SK-N-SH (cell line): ENCODE measurements at regions not wholly inside any gene's neighbourhood (a gene's known extent, or its start where the extent isn't known, plus 50 kb on each side); places are given as distances from the start of the nearest gene placed in this dataset.
"Not testable (repeated sequence)": the region's sequence is repeated elsewhere in the genome, so short reads cannot be mapped to it uniquely, and the experiment has no call there.

Source experiments
- CTCF ChIA-PET: fragments of 300-600, 350-600 bp; formaldehyde crosslinking; extraction: SDS; loops from one replicate; lab custom pipeline; 2021; lab: Yijun Ruan, JAX
- POLR2A ChIA-PET: fragments of 350-600 bp; sonication (Branson Sonifier 250); formaldehyde crosslinking; extraction: SDS; loops from one replicate; lab custom pipeline; 2020; ENCODE audit warnings: antibody characterized with exemption, inconsistent platforms; lab: Yijun Ruan, JAX
- DNase-seq: peaks from one replicate; pipeline ENCODE4 v3.0.0; 2012
- H2AFZ ChIP-seq: fragments of 200-600 bp; sonication (generic); 2 replicates; pipeline ENCODE4 v1.8.1; 2016; ENCODE audit warnings: antibody characterized with exemption, mild to moderate bottlenecking, low read depth
- H3F3A ChIP-seq: fragments of 200-600 bp; sonication (generic); replicated peaks from 2 replicates; pipeline ENCODE3; 2016; ENCODE audit warnings: antibody characterized with exemption, mild to moderate bottlenecking; ENCODE audit not compliant: insufficient read depth
- H3K27ac ChIP-seq, 2 experiments: fragments of 200-500 bp in 1 of 2; fragments of 200-600 bp in 1 of 2; sonication (Bioruptor generic) in 1 of 2; sonication (generic), shearing (Covaris generic) in 1 of 2; 2 replicates each; pipeline versions ENCODE4 v1.5.1 to v1.6.1; 2014 to 2016; ENCODE audit warnings: low read depth in 2 of 2, inconsistent platforms in 1 of 2, low read length in 1 of 2, mild to moderate bottlenecking in 1 of 2, mixed read lengths in 1 of 2
- H3K27me3 ChIP-seq: fragments of 200-600 bp; sonication (generic), shearing (Covaris generic); 2 replicates; pipeline ENCODE4 v1.6.1; 2016; ENCODE audit warnings: mixed run types; ENCODE audit not compliant: insufficient read depth
- H3K36me3 ChIP-seq, 2 experiments: fragments of 200-500 bp in 1 of 2; fragments of 200-600 bp in 1 of 2; sonication (Bioruptor generic) in 1 of 2; sonication (generic) in 1 of 2; replicated peaks in 1 of 2; 2 replicates each; pipeline versions ENCODE3 to v1.5.1; 2014 to 2016; ENCODE audit warnings: low read length in 1 of 2, mild to moderate bottlenecking in 1 of 2; ENCODE audit not compliant: insufficient read depth in 2 of 2, control insufficient read depth in 1 of 2
- H3K4me1 ChIP-seq, 2 experiments: fragments of 200-500 bp in 1 of 2; fragments of 200-600 bp in 1 of 2; sonication (Bioruptor generic) in 1 of 2; sonication (generic), shearing (Covaris generic) in 1 of 2; 2 replicates each; pipeline versions ENCODE4 v1.5.1 to v1.6.1; 2014 to 2016; ENCODE audit warnings: low read depth in 1 of 2, low read length in 1 of 2, mixed run types in 1 of 2; ENCODE audit not compliant: insufficient read depth in 2 of 2, control insufficient read depth in 1 of 2
- H3K4me2 ChIP-seq: fragments of 200-600 bp; sonication (generic), shearing (Covaris generic); 2 replicates; pipeline ENCODE4 v1.6.1; 2017; ENCODE audit warnings: mixed run types
- H3K4me3 ChIP-seq, 2 experiments: fragments of 200-500 bp in 1 of 2; fragments of 200-600 bp in 1 of 2; sonication (Bioruptor generic) in 1 of 2; sonication (generic), shearing (Covaris generic) in 1 of 2; 2 replicates each; pipeline versions ENCODE4 v1.5.1 to v1.8.1; 2014 to 2016; ENCODE audit warnings: low read depth in 2 of 2, inconsistent platforms in 1 of 2, low read length in 1 of 2, mild to moderate bottlenecking in 1 of 2, mixed read lengths in 1 of 2, moderate library complexity in 1 of 2
- H3K79me2 ChIP-seq: fragments of 200-600 bp; sonication (generic); 2 replicates; pipeline ENCODE4 v1.8.1; 2017; ENCODE audit warnings: mild to moderate bottlenecking; ENCODE audit not compliant: insufficient read depth
- H3K9ac ChIP-seq: fragments of 200-600 bp; sonication (generic); 2 replicates; pipeline ENCODE4 v1.6.1; 2017; ENCODE audit warnings: mixed run types
- H3K9me2 ChIP-seq: fragments of 200-600 bp; sonication (generic); 2 replicates; pipeline ENCODE4 v1.6.1; 2017; ENCODE audit warnings: mixed run types
- H3K9me3 ChIP-seq: fragments of 200-600 bp; sonication (generic); 2 replicates; pipeline ENCODE4 v1.6.1; 2017; ENCODE audit warnings: mixed run types, mild to moderate bottlenecking, moderate library complexity
- H4K20me1 ChIP-seq: fragments of 200-600 bp; sonication (generic); 2 replicates; pipeline ENCODE4 v1.6.1; 2017; ENCODE audit warnings: mild to moderate bottlenecking, mixed run types; ENCODE audit not compliant: insufficient read depth
- CHD2 ChIP-seq: fragments of 150-350 bp; IDR thresholded peaks from 2 replicates; pipeline ENCODE4 v1.6.1; 2018; ENCODE audit warnings: low read length; ENCODE audit not compliant: partially characterized antibody
- EP300 ChIP-seq, 2 experiments: IDR thresholded peaks; 2 replicates each; pipeline versions ENCODE4 v1.4.0 to v1.6.1; 2012; ENCODE audit warnings: borderline replicate concordance in 1 of 2, low read depth in 1 of 2, low read length in 1 of 2
- FOSL2 ChIP-seq: IDR thresholded peaks from 2 replicates; pipeline ENCODE4 v1.4.0; 2012; ENCODE audit warnings: low read depth, mild to moderate bottlenecking, moderate library complexity, borderline replicate concordance
- FOXJ3 ChIP-seq: sonication (generic); formaldehyde crosslinking; IDR thresholded peaks from 2 replicates; pipeline ENCODE4 v1.5.1; 2020; ENCODE audit warnings: mild to moderate bottlenecking, missing genetic modification reagents
- GABPA ChIP-seq: IDR thresholded peaks from 2 replicates; pipeline ENCODE4 v1.4.0; 2012; ENCODE audit warnings: low read depth, mild to moderate bottlenecking
- MXI1 ChIP-seq: IDR thresholded peaks from 2 replicates; pipeline ENCODE4 v1.6.1; 2012; ENCODE audit warnings: mild to moderate bottlenecking, low read depth, low read length, improper control_type of control experiment
- NFIC ChIP-seq: IDR thresholded peaks from 2 replicates; pipeline ENCODE4 v1.4.0; 2012; ENCODE audit warnings: borderline replicate concordance
- RFX5 ChIP-seq: IDR thresholded peaks from 2 replicates; pipeline ENCODE4 v1.6.1; 2012; ENCODE audit warnings: mild to moderate bottlenecking, improper control_type of control experiment, low read length
- SMC3 ChIP-seq: IDR thresholded peaks from 2 replicates; pipeline ENCODE4 v1.6.1; 2012; ENCODE audit warnings: low read depth, low read length, improper control_type of control experiment
- YY1 ChIP-seq: IDR thresholded peaks from 2 replicates; pipeline ENCODE4 v1.4.0; 2012; ENCODE audit warnings: low read depth, mild to moderate bottlenecking
- WGBS: methylation state at CpG from one replicate; pipeline ENCODE4 v1.1.6; 2017; ENCODE audit warnings: low lambda C conversion rate; 5-methylcytosine and 5-hydroxymethylcytosine counted together
- TF ChIP-seq, protein P1 (sequence below): fragments of 150-350 bp; IDR thresholded peaks from 2 replicates; pipeline ENCODE4 v1.6.1; 2016; ENCODE audit warnings: mild to moderate bottlenecking, low read depth, low read length
- TF ChIP-seq, protein P2 (sequence below): IDR thresholded peaks from 2 replicates; pipeline ENCODE4; 2012
- TF ChIP-seq, protein P3 (sequence below): IDR thresholded peaks from 2 replicates; pipeline ENCODE4 v1.4.0; 2012; ENCODE audit warnings: low read depth

DNA sequence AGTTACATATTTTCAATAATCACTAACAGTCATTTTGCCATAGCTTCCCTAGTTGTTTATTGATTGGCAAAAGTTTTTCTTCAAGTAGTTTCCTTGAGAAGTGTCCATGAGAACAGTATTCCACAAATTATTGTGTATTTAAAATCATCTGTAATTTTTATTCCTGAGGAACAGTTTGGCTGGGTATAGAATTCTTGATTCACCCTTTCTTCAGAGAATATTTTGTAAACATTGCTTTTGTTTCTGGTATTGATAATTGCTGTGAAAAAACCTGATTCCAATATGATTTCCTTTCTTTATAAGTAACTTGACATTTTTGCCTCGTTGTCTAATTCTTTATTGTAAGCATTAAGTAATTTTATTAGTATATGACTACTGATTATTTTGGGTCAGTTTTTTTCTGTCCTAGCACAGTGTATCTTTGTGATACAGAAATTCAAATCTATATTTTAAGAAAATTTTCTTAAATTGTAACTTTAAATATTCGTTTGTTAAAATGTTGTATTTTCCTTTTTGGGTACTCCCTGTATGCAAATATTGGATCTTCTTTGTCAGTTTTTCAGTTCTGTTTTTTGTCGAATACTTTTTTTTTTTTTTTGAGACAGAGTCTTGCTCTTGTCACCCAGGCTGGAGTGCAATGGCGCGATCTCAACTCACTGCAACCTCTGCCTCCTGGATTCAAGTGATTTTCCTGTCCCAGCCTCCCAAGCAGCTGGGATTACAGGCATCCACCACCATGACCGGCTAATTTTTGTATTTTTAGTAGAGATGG, 162.0 kb upstream of the ATP2B1 start:
- H3K9me3 ChIP-seq = 0 out of 2 replicates have a peak, but pooled peaks cover 3% of the 10 kb centered on the region
- no peaks in the 10 kb centered on the region for H3K9me2 ChIP-seq
- ChIA-PET CTCF (no interaction called here), POLR2A (no interaction called here)
- no peaks in the 10 kb centered on the region for H3K27me3 ChIP-seq
- no peaks in the 10 kb centered on the region for H3F3A ChIP-seq
- H3K27ac ChIP-seq = no peak overlapping the region
- no peak overlapping the region for H3K9ac ChIP-seq
- DNase-seq = no peak
- H3K79me2 ChIP-seq = no peaks in the 10 kb centered on the region
- no peak overlapping the region for H2AFZ ChIP-seq
- no peaks in the 10 kb centered on the region for H4K20me1 ChIP-seq
- 54% methylated on average over 6 of the region's 6 CpGs for WGBS
- no peak overlapping the region for H3K4me3 ChIP-seq
- H3K4me1 ChIP-seq = no peaks in the 10 kb centered on the region
- H3K4me2 ChIP-seq = no peak overlapping the region
- H3K36me3 ChIP-seq = no peaks in the 10 kb centered on the region
- TF ChIP-seq EP300 (IDR thresholded peaks at IDR 0.05; ENCODE audit: borderline replicate concordance in 1 of 2, low read depth in 1 of 2, low read length in 1 of 2) = no peak
- TF ChIP-seq YY1 = no peak
- TF ChIP-seq NFIC = no peak
- TF ChIP-seq CHD2 = no peak
- no peak for TF ChIP-seq SMC3
- TF ChIP-seq FOXJ3 (CRISPR knock-in tag) = no peak
- no peak for TF ChIP-seq MXI1
- TF ChIP-seq, protein P1, sequence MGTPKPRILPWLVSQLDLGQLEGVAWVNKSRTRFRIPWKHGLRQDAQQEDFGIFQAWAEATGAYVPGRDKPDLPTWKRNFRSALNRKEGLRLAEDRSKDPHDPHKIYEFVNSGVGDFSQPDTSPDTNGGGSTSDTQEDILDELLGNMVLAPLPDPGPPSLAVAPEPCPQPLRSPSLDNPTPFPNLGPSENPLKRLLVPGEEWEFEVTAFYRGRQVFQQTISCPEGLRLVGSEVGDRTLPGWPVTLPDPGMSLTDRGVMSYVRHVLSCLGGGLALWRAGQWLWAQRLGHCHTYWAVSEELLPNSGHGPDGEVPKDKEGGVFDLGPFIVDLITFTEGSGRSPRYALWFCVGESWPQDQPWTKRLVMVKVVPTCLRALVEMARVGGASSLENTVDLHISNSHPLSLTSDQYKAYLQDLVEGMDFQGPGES = no peak
- TF ChIP-seq, protein P2, sequence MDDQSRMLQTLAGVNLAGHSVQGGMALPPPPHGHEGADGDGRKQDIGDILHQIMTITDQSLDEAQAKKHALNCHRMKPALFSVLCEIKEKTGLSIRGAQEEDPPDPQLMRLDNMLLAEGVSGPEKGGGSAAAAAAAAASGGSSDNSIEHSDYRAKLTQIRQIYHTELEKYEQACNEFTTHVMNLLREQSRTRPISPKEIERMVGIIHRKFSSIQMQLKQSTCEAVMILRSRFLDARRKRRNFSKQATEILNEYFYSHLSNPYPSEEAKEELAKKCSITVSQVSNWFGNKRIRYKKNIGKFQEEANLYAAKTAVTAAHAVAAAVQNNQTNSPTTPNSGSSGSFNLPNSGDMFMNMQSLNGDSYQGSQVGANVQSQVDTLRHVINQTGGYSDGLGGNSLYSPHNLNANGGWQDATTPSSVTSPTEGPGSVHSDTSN = no peak
- no peak for TF ChIP-seq FOSL2
- no peak for TF ChIP-seq RFX5
- no peak for TF ChIP-seq GABPA
- TF ChIP-seq, protein P3, sequence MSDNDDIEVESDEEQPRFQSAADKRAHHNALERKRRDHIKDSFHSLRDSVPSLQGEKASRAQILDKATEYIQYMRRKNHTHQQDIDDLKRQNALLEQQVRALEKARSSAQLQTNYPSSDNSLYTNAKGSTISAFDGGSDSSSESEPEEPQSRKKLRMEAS = no peak

DNA sequence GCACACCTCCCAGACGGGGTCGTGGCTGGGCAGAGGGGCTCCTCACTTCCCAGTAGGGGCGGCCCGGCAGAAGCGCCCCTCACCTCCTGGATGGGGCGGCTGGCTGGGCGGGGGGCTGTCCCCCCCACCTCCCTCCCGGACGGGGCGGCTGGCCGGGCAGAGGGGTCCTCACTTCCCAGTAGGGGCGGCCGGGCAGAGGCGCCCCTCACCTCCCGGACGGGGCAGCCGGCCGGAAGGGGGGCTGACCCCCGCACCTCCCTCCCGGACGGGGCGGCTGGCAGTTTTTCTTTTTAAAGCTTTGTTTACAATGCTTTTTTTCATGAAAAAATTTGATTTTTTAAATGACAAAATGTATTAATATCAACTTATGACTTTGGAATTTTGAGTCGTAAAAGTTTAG, 159.0 kb upstream of the ATP2B1 start:
- H3K9me3 ChIP-seq, H3K4me2 ChIP-seq, H3K27me3 ChIP-seq, POLR2A ChIA-PET, H4K20me1 ChIP-seq, H3K36me3 ChIP-seq, H3K9me2 ChIP-seq, H3K4me1 ChIP-seq, DNase-seq, H3F3A ChIP-seq, H3K9ac ChIP-seq, H2AFZ ChIP-seq, H3K4me3 ChIP-seq, H3K27ac ChIP-seq, CTCF ChIA-PET, H3K79me2 ChIP-seq: not testable (repeated sequence)
- WGBS = 98% methylated on average over 15 of the region's 23 CpGs
